VCaP (cell line): ENCODE measurements at regions not wholly inside any gene's neighbourhood (a gene's known extent, or its start where the extent isn't known, plus 50 kb on each side); places are given as distances from the start of the nearest gene placed in this dataset.
"Not testable (repeated sequence)": the region's sequence is repeated elsewhere in the genome, so short reads cannot be mapped to it uniquely, and the experiment has no call there.

Experiments
- H3K27ac ChIP-seq: fragments of 450-650 bp; 2 replicates; pipeline ENCODE4 v1.5.1; 2017
- CTCF ChIP-seq: fragments of 450-650 bp; conservative IDR thresholded peaks from 2 replicates; pipeline ENCODE4 v1.5.1; 2017; ENCODE audit warnings: mild to moderate bottlenecking, moderate library complexity

DNA sequence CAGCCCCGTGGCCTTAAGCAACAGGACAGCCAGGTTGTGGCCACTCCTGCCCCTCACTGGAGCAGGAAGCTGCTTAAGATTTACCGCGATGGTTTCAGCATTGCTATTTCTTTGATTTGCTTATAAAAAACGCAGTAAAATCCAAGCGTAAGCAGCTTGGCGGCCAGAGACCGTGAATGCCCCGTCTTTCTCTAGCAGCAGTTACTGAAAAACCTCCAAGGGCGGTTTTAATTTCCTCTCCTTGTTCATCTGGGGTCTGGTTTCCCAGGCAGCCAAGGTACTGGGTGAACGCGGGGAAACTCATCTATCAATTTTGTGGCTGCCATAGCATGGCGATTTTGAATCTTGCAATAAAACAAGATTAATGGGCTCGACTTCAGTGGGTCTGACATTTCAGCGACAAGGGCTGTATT lies 130.3 kb downstream of the MINAR1 start:
- H3K27ac ChIP-seq, result peak overlapping the region; percentile 58
- no peak for TF ChIP-seq CTCF

DNA sequence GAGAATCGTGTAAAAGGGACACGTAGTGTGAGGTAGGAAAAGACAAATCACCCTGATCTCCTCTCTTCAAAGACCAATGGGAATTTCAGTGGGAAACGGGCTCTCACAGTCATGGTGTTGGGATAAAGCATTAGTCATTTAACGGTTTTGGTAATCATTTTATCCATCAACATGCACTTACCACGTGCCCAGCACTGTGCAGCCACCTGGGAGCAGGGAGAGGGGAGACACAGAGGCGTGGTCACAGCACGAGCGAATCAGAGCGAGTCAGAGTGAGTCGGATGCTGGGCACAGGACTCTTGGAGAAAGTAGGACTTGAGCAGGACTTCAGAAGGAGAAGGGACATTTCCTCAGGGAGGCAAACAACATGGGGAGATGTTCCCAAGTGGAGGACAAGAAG lies 130.8 kb downstream of the MINAR1 start:
- peak overlapping the region; percentile 58 for H3K27ac ChIP-seq
- no peak for TF ChIP-seq CTCF

GRCh38 chr15:79570004-79570403 lies 137.9 kb downstream of the MINAR1 start:
- TF ChIP-seq CTCF, result no peak

DNA sequence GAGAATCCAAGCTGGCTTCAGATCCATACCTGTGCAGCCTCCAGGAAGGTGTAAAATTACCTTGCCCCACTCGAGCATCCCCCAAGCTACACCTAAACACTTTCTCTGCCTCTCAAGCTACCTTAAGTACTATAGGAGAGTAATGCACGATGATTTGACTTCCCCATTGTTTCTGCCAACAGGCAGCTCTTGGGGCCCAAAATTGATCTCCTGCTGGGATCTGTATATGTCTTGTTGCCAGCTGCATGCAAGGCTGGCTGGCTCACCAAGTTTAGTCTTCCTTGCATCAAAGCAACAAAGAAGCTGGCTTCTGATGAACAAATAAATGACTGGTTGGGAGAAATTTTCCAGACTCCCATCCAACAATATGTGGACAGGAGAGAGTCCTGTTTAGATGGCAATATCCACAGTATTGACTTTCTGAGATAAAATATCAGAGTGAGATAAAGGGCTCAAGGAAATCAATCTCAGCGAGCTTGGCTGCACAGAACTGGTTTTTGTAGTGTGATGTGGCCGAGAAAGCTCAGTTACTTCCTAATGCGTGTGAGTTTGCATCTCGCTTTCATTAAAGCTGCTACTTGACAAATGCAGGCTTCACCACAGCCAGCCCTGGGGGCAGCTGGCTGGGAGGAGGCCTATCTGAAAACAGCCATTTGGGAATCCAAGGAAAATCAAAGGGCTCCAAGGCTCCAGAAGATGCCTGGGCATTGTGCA lies 140.7 kb downstream of the MINAR1 start:
- H3K27ac ChIP-seq, result no peak overlapping the region
- no peak for TF ChIP-seq CTCF

More at GRCh38 chr15:79570004-79570403, 137.9 kb downstream of the MINAR1 start:
- no peak overlapping the region for H3K27ac ChIP-seq

- H3K27ac ChIP-seq, result not testable (repeated sequence)
These were observed 142.5 kb downstream of the MINAR1 start for GRCh38 chr15:79574431-79575273.

- no peak for TF ChIP-seq CTCF
- H3K27ac ChIP-seq, result no peak overlapping the region
These were observed 150.5 kb downstream of the MINAR1 start for GRCh38 chr15:79582650-79583049.

DNA sequence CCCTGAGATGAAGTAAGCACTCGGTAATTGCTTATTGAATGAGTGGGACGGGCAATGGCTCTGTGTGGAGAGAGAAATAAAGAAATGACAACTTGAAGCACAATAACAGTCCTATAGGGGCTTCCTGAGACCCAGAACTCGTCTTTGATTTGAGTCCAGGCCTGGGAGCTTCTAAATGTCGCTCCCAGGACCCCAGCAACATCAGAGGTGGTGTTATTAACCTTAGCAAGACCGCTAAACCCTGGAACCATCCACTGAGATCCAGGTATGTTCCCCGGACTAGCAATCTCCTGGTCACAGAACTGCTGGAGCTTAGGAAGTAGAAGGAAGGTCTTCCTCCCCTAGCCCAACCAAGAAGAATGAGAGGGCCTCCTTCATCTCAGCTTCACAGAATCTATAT lies 160.0 kb downstream of the MINAR1 start:
- H3K27ac ChIP-seq, result no peak overlapping the region
- no peak for TF ChIP-seq CTCF
